Fibroblast of skin of scalp (primary cell): ENCODE measurements at regions not wholly inside any gene's neighbourhood (a gene's known extent, or its start where the extent isn't known, plus 50 kb on each side); places are given as distances from the start of the nearest gene placed in this dataset.

ENCODE experiments used
- DNase-seq: peaks from one replicate; pipeline ENCODE4 v3.0.0-alpha.2; 2013

- DNase-seq: peak; percentile 97
These were observed 94.2 kb upstream of the FSHR start for GRCh38 chr2:49248506-49248905.

- DNase-seq: peak; percentile 82
These were observed 87.7 kb upstream of the FSHR start for GRCh38 chr2:49241991-49242390.

- DNase-seq: peak; percentile 70
These were observed 87.2 kb upstream of the FSHR start for GRCh38 chr2:49241501-49241900.

GRCh38 chr2:49240608-49241007 lies 86.3 kb upstream of the FSHR start:
- peak; percentile 56 for DNase-seq

- no peak for DNase-seq
These were observed 84.3 kb upstream of the FSHR start for GRCh38 chr2:49238604-49238960.

- DNase-seq: no peak
These were observed 83.7 kb upstream of the FSHR start for GRCh38 chr2:49237867-49238603.

GRCh38 chr2:49236316-49236715 lies 82.0 kb upstream of the FSHR start:
- no peak for DNase-seq

- no peak for DNase-seq
These were observed 72.0 kb upstream of the FSHR start for GRCh38 chr2:49226360-49226759.

- DNase-seq: peak; percentile 22
These were observed 70.8 kb upstream of the FSHR start for GRCh38 chr2:49225126-49225525.

GRCh38 chr2:49224426-49225010 lies 70.2 kb upstream of the FSHR start:
- DNase-seq: no peak

GRCh38 chr2:49222975-49223528 lies 68.7 kb upstream of the FSHR start:
- no peak for DNase-seq

GRCh38 chr2:49219741-49220140 lies 65.4 kb upstream of the FSHR start:
- DNase-seq: no peak

- DNase-seq: no peak
These were observed 55.9 kb upstream of the FSHR start for GRCh38 chr2:49210191-49210590.

- DNase-seq: no peak
These were observed 52.9 kb upstream of the FSHR start for GRCh38 chr2:49207204-49207603.
